D721Med (cell line): ENCODE measurements at regions not wholly inside any gene's neighbourhood (a gene's known extent, or its start where the extent isn't known, plus 50 kb on each side); places are given as distances from the start of the nearest gene placed in this dataset.

Source experiments
- DNase-seq: peaks from one replicate; pipeline ENCODE4 v3.0.0; 2011; ENCODE audit warnings: low spot score; ENCODE audit not compliant: insufficient read length
- FAIRE-seq: peaks from 2 replicates; lab custom pipeline; 2011; peaks lifted over from hg19 to GRCh38; lab: Jason Lieb, UNC
- CTCF ChIP-seq: IDR thresholded peaks from 2 replicates; pipeline ENCODE4 v1.5.1; 2012; ENCODE audit warnings: mild to moderate bottlenecking, control low read depth; ENCODE audit not compliant: insufficient read depth; ENCODE audit errors: missing control alignments

- no peak for TF ChIP-seq CTCF
- FAIRE-seq: no peak
- no peak for DNase-seq
Measured at GRCh38 chr13:87355451-87355850, 315.7 kb upstream of the SLITRK5 start.

- no peak for TF ChIP-seq CTCF
- FAIRE-seq: no peak
- no peak for DNase-seq
Measured at GRCh38 chr13:87356314-87356713, 314.9 kb upstream of the SLITRK5 start.

GRCh38 chr13:87358319-87358718 lies 312.9 kb upstream of the SLITRK5 start:
- FAIRE-seq: no peak
- DNase-seq: no peak
- TF ChIP-seq CTCF: no peak

GRCh38 chr13:87361216-87361615 lies 310.0 kb upstream of the SLITRK5 start:
- no peak for TF ChIP-seq CTCF
- FAIRE-seq (no peak), DNase-seq (no peak)

- FAIRE-seq: no peak
Measured at GRCh38 chr13:87368639-87369038, 302.5 kb upstream of the SLITRK5 start.

GRCh38 chr13:87376081-87376480 lies 295.1 kb upstream of the SLITRK5 start:
- no peak for DNase-seq
- FAIRE-seq: no peak
- no peak for TF ChIP-seq CTCF

More at GRCh38 chr13:87368639-87369038, 302.5 kb upstream of the SLITRK5 start:
- TF ChIP-seq CTCF: no peak
- DNase-seq: no peak

- no peak for TF ChIP-seq CTCF
- no peak for FAIRE-seq
- DNase-seq: no peak
Measured at GRCh38 chr13:87384099-87384498, 287.1 kb upstream of the SLITRK5 start.
